CD8-positive, alpha-beta memory T cell (primary cell): ENCODE measurements at regions not wholly inside any gene's neighbourhood (a gene's known extent, or its start where the extent isn't known, plus 50 kb on each side); places are given as distances from the start of the nearest gene placed in this dataset.
"Not testable (repeated sequence)": the region's sequence is repeated elsewhere in the genome, so short reads cannot be mapped to it uniquely, and the experiment has no call there.

Experiments
- CTCF ChIA-PET: fragments of 350-600 bp; sonication (Branson Sonifier 250); formaldehyde crosslinking; loops from one replicate; lab custom pipeline; 2021; ENCODE audit warnings: antibody characterized with exemption; lab: Charles Lee
- POLR2A ChIA-PET: fragments of 350-600 bp; sonication (Branson Sonifier 250); formaldehyde crosslinking; loops from one replicate; lab custom pipeline; 2021; ENCODE audit warnings: antibody characterized with exemption; lab: Charles Lee
- DNase-seq, 5 donors: peaks; one replicate each; pipeline versions ENCODE4 v3.0.0 to v3.0.0-alpha.2; 2020 to 2022; ENCODE audit warnings: mixed read lengths in 1 of 5
- H3K27ac ChIP-seq: one replicate; pipeline ENCODE4 v1.7.0; 2013; ENCODE audit warnings: low read depth, mild to moderate bottlenecking, low read length, moderate library complexity
- H3K27me3 ChIP-seq: 2 replicates; pipeline ENCODE4 v1.7.0; 2013; ENCODE audit warnings: low read length, mild to moderate bottlenecking; ENCODE audit not compliant: insufficient read depth, poor library complexity, severe bottlenecking
- H3K36me3 ChIP-seq: 2 replicates; pipeline ENCODE4 v1.7.0; 2013; ENCODE audit warnings: mild to moderate bottlenecking, low read length, moderate library complexity; ENCODE audit not compliant: insufficient read depth
- H3K4me1 ChIP-seq: 2 replicates; pipeline ENCODE4 v1.7.0; 2013; ENCODE audit warnings: mild to moderate bottlenecking, low read length, moderate library complexity; ENCODE audit not compliant: insufficient read depth
- H3K4me3 ChIP-seq: 2 replicates; pipeline ENCODE4 v1.7.0; 2013; ENCODE audit warnings: mild to moderate bottlenecking, low read length
- H3K9me3 ChIP-seq: 2 replicates; pipeline ENCODE4 v1.7.0; 2013; ENCODE audit warnings: mild to moderate bottlenecking, low read length
- H3K27ac Mint-ChIP-seq, 8 donors: one replicate each; pipeline ENCODE4 v1.8.0; 2020 to 2021; ENCODE audit warnings: mixed read lengths in 8 of 8, mild to moderate bottlenecking in 6 of 8, inconsistent platforms in 3 of 8, moderate library complexity in 3 of 8
- H3K27me3 Mint-ChIP-seq, 2 donors: one replicate each; pipeline ENCODE4 v1.8.0; 2020 to 2021; ENCODE audit warnings: mixed read lengths in 2 of 2, mild to moderate bottlenecking in 1 of 2, moderate library complexity in 1 of 2
- H3K36me3 Mint-ChIP-seq, 3 donors: one replicate each; pipeline ENCODE4 v1.8.0; 2020 to 2021; ENCODE audit warnings: mixed read lengths in 3 of 3, inconsistent platforms in 1 of 3, mild to moderate bottlenecking in 1 of 3
- H3K4me1 Mint-ChIP-seq, 3 donors: one replicate each; pipeline ENCODE4 v1.8.0; 2020 to 2021; ENCODE audit warnings: mixed read lengths in 3 of 3, inconsistent platforms in 1 of 3, mild to moderate bottlenecking in 1 of 3
- H3K4me3 Mint-ChIP-seq, 7 donors: one replicate each; pipeline ENCODE4 v1.8.0; 2020 to 2021; ENCODE audit warnings: mixed read lengths in 7 of 7, mild to moderate bottlenecking in 6 of 7, moderate library complexity in 4 of 7, inconsistent platforms in 2 of 7
- H3K9me3 Mint-ChIP-seq, 5 donors: one replicate each; pipeline ENCODE4 v1.8.0; 2020 to 2022; ENCODE audit warnings: mixed read lengths in 5 of 5, mild to moderate bottlenecking in 3 of 5, moderate library complexity in 2 of 5, inconsistent platforms in 1 of 5

- no peaks in the 10 kb centered on the region for H3K4me1 ChIP-seq
- no peak overlapping the region for H3K4me3 ChIP-seq
- ChIA-PET POLR2A (no interaction called here), CTCF (no interaction called here)
- DNase-seq, result no peak
- no peak overlapping the region for H3K4me3 Mint-ChIP-seq
- H3K27ac ChIP-seq, result no peak overlapping the region
- H3K27me3 ChIP-seq, result no peaks in the 10 kb centered on the region
- H3K27ac Mint-ChIP-seq, result no peak overlapping the region
- no peaks in the 10 kb centered on the region for H3K9me3 ChIP-seq
- no peaks in the 10 kb centered on the region for H3K4me1 Mint-ChIP-seq
- no peaks in the 10 kb centered on the region for H3K36me3 ChIP-seq
- no peaks in the 10 kb centered on the region for H3K36me3 Mint-ChIP-seq
- peaks cover 8 to 39% (median 11%) of the 10 kb centered on the region in 5 donors for H3K9me3 Mint-ChIP-seq
- no peaks in the 10 kb centered on the region for H3K27me3 Mint-ChIP-seq
Measured at GRCh38 chr5:27466959-27467358, 428.6 kb upstream of the CDH9 start.

- Histone ChIP-seq H3K27ac (no peak overlapping the region), H3K4me1 (no peaks in the 10 kb centered on the region), H3K9me3 (no peaks in the 10 kb centered on the region), H3K4me3 (no peak overlapping the region), H3K27me3 (no peaks in the 10 kb centered on the region), H3K36me3 (no peaks in the 10 kb centered on the region)
- DNase-seq, result no peak
- H3K4me3 Mint-ChIP-seq, result no peak overlapping the region
- H3K36me3 Mint-ChIP-seq, result no peaks in the 10 kb centered on the region
- CTCF ChIA-PET, result no interaction called here
- H3K27ac Mint-ChIP-seq, result no peak overlapping the region
- POLR2A ChIA-PET, result no interaction called here
- peaks cover 8 to 42% (median 10%) of the 10 kb centered on the region in 5 donors for H3K9me3 Mint-ChIP-seq
- H3K4me1 Mint-ChIP-seq, result no peaks in the 10 kb centered on the region
- no peaks in the 10 kb centered on the region for H3K27me3 Mint-ChIP-seq
Measured at GRCh38 chr5:27465140-27465539, 426.8 kb upstream of the CDH9 start.

GRCh38 chr5:27463446-27464149 lies 425.2 kb upstream of the CDH9 start:
- Histone ChIP-seq H3K27ac (no peak overlapping the region), H3K27me3 (no peaks in the 10 kb centered on the region), H3K9me3 (no peaks in the 10 kb centered on the region), H3K4me3 (no peak overlapping the region), H3K4me1 (no peaks in the 10 kb centered on the region), H3K36me3 (no peaks in the 10 kb centered on the region)
- Mint-ChIP-seq H3K27me3 (no peaks in the 10 kb centered on the region), H3K36me3 (no peaks in the 10 kb centered on the region), H3K9me3 (peaks cover 8 to 42% (median 10%) of the 10 kb centered on the region in 5 donors), H3K4me3 (no peak overlapping the region), H3K4me1 (no peaks in the 10 kb centered on the region), H3K27ac (no peak overlapping the region)
- ChIA-PET POLR2A (no interaction called here), CTCF (no interaction called here)
- DNase-seq, result no peak

GRCh38 chr5:27462936-27463335 lies 424.6 kb upstream of the CDH9 start:
- DNase-seq, result no peak

GRCh38 chr5:27458287-27458686 lies 419.9 kb upstream of the CDH9 start:
- H3K4me1 ChIP-seq, result no peaks in the 10 kb centered on the region
- H3K27ac Mint-ChIP-seq, result no peak overlapping the region
- no peaks in the 10 kb centered on the region for H3K36me3 Mint-ChIP-seq
- H3K4me3 ChIP-seq, result no peak overlapping the region
- no peak overlapping the region for H3K27ac ChIP-seq
- ChIA-PET POLR2A (no interaction called here), CTCF (no interaction called here)
- no peaks in the 10 kb centered on the region for H3K4me1 Mint-ChIP-seq
- H3K9me3 Mint-ChIP-seq, result peaks cover 0 to 20% (median 9%) of the 10 kb centered on the region in 5 donors
- DNase-seq, result no peak
- H3K36me3 ChIP-seq, result no peaks in the 10 kb centered on the region
- H3K9me3 ChIP-seq, result no peaks in the 10 kb centered on the region
- no peak overlapping the region for H3K4me3 Mint-ChIP-seq
- no peaks in the 10 kb centered on the region for H3K27me3 ChIP-seq
- no peaks in the 10 kb centered on the region for H3K27me3 Mint-ChIP-seq

More at GRCh38 chr5:27462936-27463335, 424.6 kb upstream of the CDH9 start:
- no peaks in the 10 kb centered on the region for H3K27me3 Mint-ChIP-seq
- Histone ChIP-seq H3K36me3 (no peaks in the 10 kb centered on the region), H3K9me3 (no peaks in the 10 kb centered on the region), H3K27ac (no peak overlapping the region), H3K4me1 (no peaks in the 10 kb centered on the region), H3K27me3 (no peaks in the 10 kb centered on the region), H3K4me3 (no peak overlapping the region)
- ChIA-PET CTCF (no interaction called here), POLR2A (no interaction called here)
- H3K4me3 Mint-ChIP-seq, result no peak overlapping the region
- no peaks in the 10 kb centered on the region for H3K4me1 Mint-ChIP-seq
- no peaks in the 10 kb centered on the region for H3K36me3 Mint-ChIP-seq
- H3K27ac Mint-ChIP-seq, result no peak overlapping the region
- peaks cover 8 to 39% (median 10%) of the 10 kb centered on the region in 5 donors for H3K9me3 Mint-ChIP-seq

GRCh38 chr5:27451377-27451776 lies 413.0 kb upstream of the CDH9 start:
- POLR2A ChIA-PET, result no interaction called here
- Mint-ChIP-seq H3K9me3 (peaks cover 5 to 22% (median 11%) of the 10 kb centered on the region in 5 donors), H3K4me1 (no peaks in the 10 kb centered on the region), H3K36me3 (no peaks in the 10 kb centered on the region), H3K27ac (no peak overlapping the region), H3K4me3 (no peak overlapping the region), H3K27me3 (no peaks in the 10 kb centered on the region)
- Histone ChIP-seq H3K4me3 (no peak overlapping the region), H3K9me3 (no peaks in the 10 kb centered on the region), H3K27ac (no peak overlapping the region), H3K4me1 (no peaks in the 10 kb centered on the region), H3K36me3 (no peaks in the 10 kb centered on the region), H3K27me3 (no peaks in the 10 kb centered on the region)
- DNase-seq, result no peak
- CTCF ChIA-PET, result no interaction called here

GRCh38 chr5:27450607-27451006 lies 412.2 kb upstream of the CDH9 start:
- H3K4me3 Mint-ChIP-seq, result no peak overlapping the region
- no peak overlapping the region for H3K4me3 ChIP-seq
- no peaks in the 10 kb centered on the region for H3K36me3 Mint-ChIP-seq
- no peaks in the 10 kb centered on the region for H3K4me1 ChIP-seq
- H3K27me3 ChIP-seq, result no peaks in the 10 kb centered on the region
- CTCF ChIA-PET, result no interaction called here
- no peaks in the 10 kb centered on the region for H3K9me3 ChIP-seq
- H3K27ac ChIP-seq, result no peak overlapping the region
- H3K36me3 ChIP-seq, result no peaks in the 10 kb centered on the region
- peaks cover 5 to 22% (median 11%) of the 10 kb centered on the region in 5 donors for H3K9me3 Mint-ChIP-seq
- H3K27me3 Mint-ChIP-seq, result no peaks in the 10 kb centered on the region
- DNase-seq, result no peak
- no peaks in the 10 kb centered on the region for H3K4me1 Mint-ChIP-seq
- H3K27ac Mint-ChIP-seq, result no peak overlapping the region
- POLR2A ChIA-PET, result no interaction called here

GRCh38 chr5:27439383-27439782 lies 401.0 kb upstream of the CDH9 start:
- H3K36me3 ChIP-seq, POLR2A ChIA-PET, H3K27me3 ChIP-seq, H3K27ac Mint-ChIP-seq, H3K4me3 Mint-ChIP-seq, H3K4me3 ChIP-seq, H3K9me3 ChIP-seq, CTCF ChIA-PET, H3K4me1 Mint-ChIP-seq, DNase-seq, H3K36me3 Mint-ChIP-seq, H3K27ac ChIP-seq, H3K4me1 ChIP-seq, H3K27me3 Mint-ChIP-seq: not testable (repeated sequence)
- peaks cover 0 to 23% (median 9%) of the 10 kb centered on the region in 5 donors for H3K9me3 Mint-ChIP-seq
